GM10248 (cell line): ENCODE measurements at regions not wholly inside any gene's neighbourhood (a gene's known extent, or its start where the extent isn't known, plus 50 kb on each side); places are given as distances from the start of the nearest gene placed in this dataset.

Experiments
- CTCF ChIA-PET: fragments of 300-600 bp; sonication (Branson Sonifier 250); formaldehyde crosslinking; extraction: SDS; loops from one replicate; lab custom pipeline; 2021; ENCODE audit warnings: antibody characterized with exemption; lab: Yijun Ruan, JAX
- POLR2A ChIA-PET: fragments of 350-650 bp; sonication (Branson Sonifier 250); formaldehyde crosslinking; extraction: SDS; loops from one replicate; lab custom pipeline; 2020; ENCODE audit warnings: antibody characterized with exemption; lab: Yijun Ruan, JAX
- DNase-seq: peaks from one replicate; pipeline ENCODE4 v3.0.0; 2012; ENCODE audit errors: extremely low spot score
- CTCF ChIP-seq: IDR thresholded peaks from 2 replicates; pipeline ENCODE4 v1.5.1; 2012; ENCODE audit warnings: mild to moderate bottlenecking, low read depth; ENCODE audit errors: extremely low read depth, missing control alignments, control extremely low read depth

- CTCF ChIA-PET = interaction anchor here (2.6 kb wide), 1 partner anchor 10 kb away, joined by 6 read pairs; no protein-coding TSS in a partner anchor
- no peak for DNase-seq
- TF ChIP-seq CTCF = no peak
- POLR2A ChIA-PET = no interaction called here
These were observed 147.4 kb upstream of the RPS6KA3 start for GRCh38 chrX:20414066-20414465.

GRCh38 chrX:20412871-20413486, 146.3 kb upstream of the RPS6KA3 start:
- POLR2A ChIA-PET = no interaction called here
- TF ChIP-seq CTCF = no peak
- CTCF ChIA-PET = no interaction called here
- peak; percentile 21 for DNase-seq

- CTCF ChIA-PET = no interaction called here
- no peak for DNase-seq
- POLR2A ChIA-PET = no interaction called here
- no peak for TF ChIP-seq CTCF
These were observed 143.8 kb upstream of the RPS6KA3 start for GRCh38 chrX:20410540-20410939.

GRCh38 chrX:20409991-20410390, 143.3 kb upstream of the RPS6KA3 start:
- CTCF ChIA-PET = no interaction called here
- no peak for DNase-seq
- TF ChIP-seq CTCF = no peak
- POLR2A ChIA-PET = no interaction called here

- no peak for DNase-seq
- ChIA-PET CTCF (no interaction called here), POLR2A (no interaction called here)
- TF ChIP-seq CTCF = no peak
These were observed 136.2 kb upstream of the RPS6KA3 start for GRCh38 chrX:20402956-20403355.

- no peak for DNase-seq
- POLR2A ChIA-PET = no interaction called here
- CTCF ChIA-PET = no interaction called here
- TF ChIP-seq CTCF = no peak
These were observed 133.2 kb upstream of the RPS6KA3 start for GRCh38 chrX:20399728-20400414.
